ENCODE measurements at regions not wholly inside any gene's neighbourhood (a gene's known extent, or its start where the extent isn't known, plus 50 kb on each side); places are given as distances from the start of the nearest gene placed in this dataset.

- H3K9me3 ChIP-seq (replicated peaks; ENCODE audit: control insufficient read depth, low read depth, low read length) = no peaks in the 10 kb centered on the region
- DNase-seq = no peak
- H3K4me1 ChIP-seq (ENCODE audit: control insufficient read depth, insufficient read depth, low read length) = no peaks in the 10 kb centered on the region
- WGBS (ENCODE audit: insufficient coverage) = 83% methylated on average over 2 of the region's 10 CpGs
- H3K27ac ChIP-seq (ENCODE audit: low read length) = no peak overlapping the region
- H3K36me3 ChIP-seq (ENCODE audit: control insufficient read depth, insufficient read depth, low read length) = no peaks in the 10 kb centered on the region
- H3K27me3 ChIP-seq (ENCODE audit: control insufficient read depth, insufficient read depth, low read length) = peaks cover 4% of the 10 kb centered on the region
- H3K4me3 ChIP-seq (ENCODE audit: low read length) = no peak overlapping the region
Observed at GRCh38 chr16:11473728-11474127, 113.0 kb downstream of the LITAF start.

- Histone ChIP-seq H3K4me1 (ENCODE audit: control insufficient read depth, insufficient read depth, low read length) (no peaks in the 10 kb centered on the region), H3K9me3 (replicated peaks; ENCODE audit: control insufficient read depth, low read depth, low read length) (no peaks in the 10 kb centered on the region), H3K4me3 (ENCODE audit: low read length) (no peak overlapping the region), H3K27ac (ENCODE audit: low read length) (no peak overlapping the region), H3K36me3 (ENCODE audit: control insufficient read depth, insufficient read depth, low read length) (no peaks in the 10 kb centered on the region), H3K27me3 (ENCODE audit: control insufficient read depth, insufficient read depth, low read length) (peaks cover 2% of the 10 kb centered on the region)
- 58% methylated on average over 2 of the region's 8 CpGs for WGBS (ENCODE audit: insufficient coverage)
- DNase-seq = no peak
Observed at GRCh38 chr16:11474617-11475291, 112.0 kb downstream of the LITAF start.

GRCh38 chr16:11475896-11476630 is 110.7 kb downstream of the LITAF start:
- H3K27ac ChIP-seq (ENCODE audit: low read length) = no peak overlapping the region
- H3K4me1 ChIP-seq (ENCODE audit: control insufficient read depth, insufficient read depth, low read length) = no peaks in the 10 kb centered on the region
- H3K27me3 ChIP-seq (ENCODE audit: control insufficient read depth, insufficient read depth, low read length) = peaks cover 2% of the 10 kb centered on the region
- no peaks in the 10 kb centered on the region for H3K36me3 ChIP-seq (ENCODE audit: control insufficient read depth, insufficient read depth, low read length)
- no peaks in the 10 kb centered on the region for H3K9me3 ChIP-seq (replicated peaks; ENCODE audit: control insufficient read depth, low read depth, low read length)
- WGBS (ENCODE audit: insufficient coverage) = 71% methylated on average over 6 of the region's 8 CpGs
- no peak overlapping the region for H3K4me3 ChIP-seq (ENCODE audit: low read length)
- no peak for DNase-seq

GRCh38 chr16:11476676-11477075 is 110.0 kb downstream of the LITAF start:
- no peak for DNase-seq
- no peaks in the 10 kb centered on the region for H3K4me1 ChIP-seq (ENCODE audit: control insufficient read depth, insufficient read depth, low read length)
- no peaks in the 10 kb centered on the region for H3K9me3 ChIP-seq (replicated peaks; ENCODE audit: control insufficient read depth, low read depth, low read length)
- no peaks in the 10 kb centered on the region for H3K36me3 ChIP-seq (ENCODE audit: control insufficient read depth, insufficient read depth, low read length)
- no peak overlapping the region for H3K27ac ChIP-seq (ENCODE audit: low read length)
- no peaks in the 10 kb centered on the region for H3K27me3 ChIP-seq (ENCODE audit: control insufficient read depth, insufficient read depth, low read length)
- WGBS (ENCODE audit: insufficient coverage) = 92% methylated on average over 13 of the region's 14 CpGs
- no peak overlapping the region for H3K4me3 ChIP-seq (ENCODE audit: low read length)

GRCh38 chr16:11478431-11479119 is 108.1 kb downstream of the LITAF start:
- peaks cover 8% of the 10 kb centered on the region for H3K9me3 ChIP-seq (replicated peaks; ENCODE audit: control insufficient read depth, low read depth, low read length)
- no peaks in the 10 kb centered on the region for H3K4me1 ChIP-seq (ENCODE audit: control insufficient read depth, insufficient read depth, low read length)
- WGBS (ENCODE audit: insufficient coverage) = 87% methylated on average over 5 of the region's 17 CpGs
- H3K27ac ChIP-seq (ENCODE audit: low read length) = no peak overlapping the region
- no peaks in the 10 kb centered on the region for H3K36me3 ChIP-seq (ENCODE audit: control insufficient read depth, insufficient read depth, low read length)
- no peak for DNase-seq
- H3K4me3 ChIP-seq (ENCODE audit: low read length) = no peak overlapping the region
- H3K27me3 ChIP-seq (ENCODE audit: control insufficient read depth, insufficient read depth, low read length) = no peaks in the 10 kb centered on the region

GRCh38 chr16:11479916-11480315 is 106.8 kb downstream of the LITAF start:
- Histone ChIP-seq H3K36me3 (ENCODE audit: control insufficient read depth, insufficient read depth, low read length) (no peaks in the 10 kb centered on the region), H3K9me3 (replicated peaks; ENCODE audit: control insufficient read depth, low read depth, low read length) (peaks cover 13% of the 10 kb centered on the region), H3K27ac (ENCODE audit: low read length) (no peak overlapping the region), H3K4me1 (ENCODE audit: control insufficient read depth, insufficient read depth, low read length) (no peaks in the 10 kb centered on the region), H3K4me3 (ENCODE audit: low read length) (no peak overlapping the region), H3K27me3 (ENCODE audit: control insufficient read depth, insufficient read depth, low read length) (no peaks in the 10 kb centered on the region)
- no peak for DNase-seq
- WGBS (ENCODE audit: insufficient coverage) = 100% methylated on average over 1 of the region's 4 CpGs

GRCh38 chr16:11480634-11481033 is 106.1 kb downstream of the LITAF start:
- no CpG with 5 or more reads among the region's 5 CpGs for WGBS (ENCODE audit: insufficient coverage)
- no peak overlapping the region for H3K4me3 ChIP-seq (ENCODE audit: low read length)

GRCh38 chr16:11481987-11482386 is 104.7 kb downstream of the LITAF start:
- Histone ChIP-seq H3K9me3 (replicated peaks; ENCODE audit: control insufficient read depth, low read depth, low read length) (peaks cover 14% of the 10 kb centered on the region), H3K4me1 (ENCODE audit: control insufficient read depth, insufficient read depth, low read length) (no peaks in the 10 kb centered on the region), H3K4me3 (ENCODE audit: low read length) (no peak overlapping the region), H3K27ac (ENCODE audit: low read length) (no peak overlapping the region), H3K36me3 (ENCODE audit: control insufficient read depth, insufficient read depth, low read length) (no peaks in the 10 kb centered on the region), H3K27me3 (ENCODE audit: control insufficient read depth, insufficient read depth, low read length) (no peaks in the 10 kb centered on the region)
- peak; percentile 53 for DNase-seq
- WGBS (ENCODE audit: insufficient coverage) = 20% methylated on average over 1 of the region's 4 CpGs

More at GRCh38 chr16:11480634-11481033, 106.1 kb downstream of the LITAF start:
- Histone ChIP-seq H3K9me3 (replicated peaks; ENCODE audit: control insufficient read depth, low read depth, low read length) (peaks cover 14% of the 10 kb centered on the region), H3K4me1 (ENCODE audit: control insufficient read depth, insufficient read depth, low read length) (no peaks in the 10 kb centered on the region), H3K27ac (ENCODE audit: low read length) (no peak overlapping the region), H3K36me3 (ENCODE audit: control insufficient read depth, insufficient read depth, low read length) (no peaks in the 10 kb centered on the region), H3K27me3 (ENCODE audit: control insufficient read depth, insufficient read depth, low read length) (no peaks in the 10 kb centered on the region)
- DNase-seq = no peak

GRCh38 chr16:11482946-11483748 is 103.6 kb downstream of the LITAF start:
- peaks cover 14% of the 10 kb centered on the region for H3K9me3 ChIP-seq (replicated peaks; ENCODE audit: control insufficient read depth, low read depth, low read length)
- DNase-seq = no peak
- no peaks in the 10 kb centered on the region for H3K27me3 ChIP-seq (ENCODE audit: control insufficient read depth, insufficient read depth, low read length)
- no peak overlapping the region for H3K27ac ChIP-seq (ENCODE audit: low read length)
- no peaks in the 10 kb centered on the region for H3K4me1 ChIP-seq (ENCODE audit: control insufficient read depth, insufficient read depth, low read length)
- no peaks in the 10 kb centered on the region for H3K36me3 ChIP-seq (ENCODE audit: control insufficient read depth, insufficient read depth, low read length)
- no peak overlapping the region for H3K4me3 ChIP-seq (ENCODE audit: low read length)
- WGBS (ENCODE audit: insufficient coverage) = 100% methylated on average over 1 of the region's 6 CpGs

All from muscle of leg (tissue), 3 donors.